Panc1 (cell line): ENCODE measurements at regions not wholly inside any gene's neighbourhood (a gene's known extent, or its start where the extent isn't known, plus 50 kb on each side); places are given as distances from the start of the nearest gene placed in this dataset.
A peak's percentile ranks its signal among the peaks of the same experiment; 100 is the strongest.

Experiments
- ATAC-seq: fragments of 200-7000 bp; cut with Tn5 transposase; 2 replicates; pipeline ENCODE4 v1.9.1; 2020; ENCODE audit warnings: mild to moderate bottlenecking, moderate library complexity
- BruUV-seq: library from RNA; stranded (reverse); fragments of 400-500 nt; replicated peaks from 2 replicates; lab custom pipeline; 2021; lab: Mats Ljungman, UMichigan
- CTCF ChIA-PET: fragments of 300-600 bp; sonication (Branson Sonifier 250); formaldehyde crosslinking; loops from one replicate; lab custom pipeline; 2022; ENCODE audit warnings: antibody characterized with exemption; lab: Charles Lee
- POLR2A ChIA-PET: fragments of 300-600 bp; sonication (Branson Sonifier 250); formaldehyde crosslinking; loops from one replicate; lab custom pipeline; 2022; ENCODE audit warnings: antibody characterized with exemption; lab: Charles Lee
- DNase-seq: peaks from one replicate; pipeline ENCODE4 v3.0.0-alpha.2; 2010; ENCODE audit warnings: low read depth, low spot score
- H3K27ac ChIP-seq: 2 replicates; pipeline ENCODE4 v1.5.1; 2011; ENCODE audit warnings: mild to moderate bottlenecking, low read length, inconsistent platforms
- H3K27me3 ChIP-seq: fragments of 200-500 bp; sonication (Bioruptor generic); 2 replicates; pipeline ENCODE4 v1.6.0; 2014; ENCODE audit warnings: low read length, inconsistent platforms; ENCODE audit not compliant: control insufficient read depth, insufficient read depth
- H3K36me3 ChIP-seq: fragments of 200-500 bp; sonication (Bioruptor generic); 2 replicates; pipeline ENCODE4 v1.5.1; 2014; ENCODE audit warnings: inconsistent platforms, mild to moderate bottlenecking, low read length, moderate library complexity; ENCODE audit not compliant: control insufficient read depth, insufficient read depth
- H3K4me1 ChIP-seq: 2 replicates; pipeline ENCODE4 v1.5.1; 2011; ENCODE audit warnings: inconsistent platforms, mild to moderate bottlenecking, low read length, moderate library complexity; ENCODE audit not compliant: control insufficient read depth, insufficient read depth
- H3K4me3 ChIP-seq, 2 experiments: 2 replicates each; pipeline ENCODE4 v1.5.1; 2011 to 2012; ENCODE audit warnings: low read depth in 2 of 2, low read length in 2 of 2, mild to moderate bottlenecking in 2 of 2, inconsistent platforms in 1 of 2, moderate library complexity in 1 of 2
- H3K9me3 ChIP-seq: fragments of 200-500 bp; sonication (Bioruptor generic); 2 replicates; pipeline ENCODE4 v1.5.1; 2014; ENCODE audit warnings: low read depth, mild to moderate bottlenecking, inconsistent platforms, low read length, moderate library complexity; ENCODE audit not compliant: control insufficient read depth, insufficient read depth
- POLR2AphosphoS5 ChIP-seq: IDR thresholded peaks from 2 replicates; pipeline ENCODE4 v1.6.1; 2012; ENCODE audit warnings: mild to moderate bottlenecking, low read depth, low read length, moderate library complexity
- SIN3A ChIP-seq: IDR thresholded peaks from 2 replicates; pipeline ENCODE4 v1.6.1; 2012; ENCODE audit warnings: low read depth, mild to moderate bottlenecking, low read length, moderate library complexity, borderline replicate concordance; ENCODE audit not compliant: insufficient read depth
- TCF7L2 ChIP-seq: IDR thresholded peaks from 2 replicates; pipeline ENCODE4 v1.6.1; 2011; ENCODE audit warnings: mild to moderate bottlenecking, low read depth, low read length, inconsistent platforms
- in situ Hi-C: cut with HindIII; loops from 2 replicates; pipeline ENCODE4 v1.10.0; 2016; ENCODE audit warnings: low sequenced_read_pairs, low pct_unique_long_range_greater_than_20kb
- intact Hi-C: fragments of 100-400 bp; cut with micrococcal nuclease; formaldehyde crosslinking; loops from one replicate; pipeline ENCODE4 v1.10.0; 2022; ENCODE audit not compliant: unreplicated experiment
- TF ChIP-seq, protein P1 (sequence below): fragments of 450-650 bp; IDR thresholded peaks from 2 replicates; pipeline ENCODE4 v1.5.1; 2017; ENCODE audit warnings: mild to moderate bottlenecking
- TF ChIP-seq, protein P2 (sequence below), 2 experiments: IDR thresholded peaks; 2 replicates each; pipeline ENCODE4 v1.6.1; 2011 to 2012; ENCODE audit warnings: low read depth in 2 of 2, control low read depth in 1 of 2, low read length in 1 of 2, mild to moderate bottlenecking in 1 of 2, moderate library complexity in 1 of 2; ENCODE audit not compliant: insufficient read depth in 1 of 2

DNA sequence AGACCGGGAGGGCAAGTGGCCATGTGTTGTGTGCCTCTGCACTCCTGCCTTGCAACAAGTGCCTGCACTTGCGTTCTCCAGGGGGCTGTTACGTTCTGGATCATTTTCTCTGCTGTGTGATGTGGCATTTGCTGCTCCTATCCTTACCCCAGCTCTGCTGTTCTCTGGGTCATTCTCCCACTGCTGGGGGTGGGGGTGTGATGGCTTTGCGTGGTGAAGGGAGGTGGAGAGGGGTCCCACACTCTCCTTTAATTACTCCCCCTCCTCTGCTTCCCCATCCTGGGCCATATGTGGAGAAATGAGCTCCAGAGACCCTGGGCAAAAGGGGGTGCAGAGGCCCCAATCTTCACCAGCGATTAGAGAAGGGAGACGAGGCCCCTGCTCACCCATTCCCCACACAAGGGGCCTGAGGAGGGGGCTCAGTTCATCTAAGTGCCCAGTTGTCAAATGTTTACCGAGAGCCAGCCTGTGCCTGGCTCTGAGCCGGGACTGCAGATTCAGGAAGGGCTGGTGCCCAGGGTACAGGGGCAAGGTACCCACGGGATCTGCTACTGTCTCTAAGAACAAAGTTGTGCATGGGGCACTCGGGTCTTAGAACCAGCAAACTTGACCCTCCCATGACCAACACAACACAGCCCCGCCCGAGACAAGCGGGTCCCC, 355.4 kb downstream of the PTPRU start:
- no peaks in the 10 kb centered on the region for H3K9me3 ChIP-seq
- CTCF ChIA-PET: no interaction called here
- H3K4me1 ChIP-seq: no peaks in the 10 kb centered on the region; the same call in 1 of the 2 replicates
- TF ChIP-seq, protein P1, sequence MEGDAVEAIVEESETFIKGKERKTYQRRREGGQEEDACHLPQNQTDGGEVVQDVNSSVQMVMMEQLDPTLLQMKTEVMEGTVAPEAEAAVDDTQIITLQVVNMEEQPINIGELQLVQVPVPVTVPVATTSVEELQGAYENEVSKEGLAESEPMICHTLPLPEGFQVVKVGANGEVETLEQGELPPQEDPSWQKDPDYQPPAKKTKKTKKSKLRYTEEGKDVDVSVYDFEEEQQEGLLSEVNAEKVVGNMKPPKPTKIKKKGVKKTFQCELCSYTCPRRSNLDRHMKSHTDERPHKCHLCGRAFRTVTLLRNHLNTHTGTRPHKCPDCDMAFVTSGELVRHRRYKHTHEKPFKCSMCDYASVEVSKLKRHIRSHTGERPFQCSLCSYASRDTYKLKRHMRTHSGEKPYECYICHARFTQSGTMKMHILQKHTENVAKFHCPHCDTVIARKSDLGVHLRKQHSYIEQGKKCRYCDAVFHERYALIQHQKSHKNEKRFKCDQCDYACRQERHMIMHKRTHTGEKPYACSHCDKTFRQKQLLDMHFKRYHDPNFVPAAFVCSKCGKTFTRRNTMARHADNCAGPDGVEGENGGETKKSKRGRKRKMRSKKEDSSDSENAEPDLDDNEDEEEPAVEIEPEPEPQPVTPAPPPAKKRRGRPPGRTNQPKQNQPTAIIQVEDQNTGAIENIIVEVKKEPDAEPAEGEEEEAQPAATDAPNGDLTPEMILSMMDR: no peak
- TF ChIP-seq POLR2AphosphoS5 (no peak), SIN3A (no peak), TCF7L2 (no peak)
- TF ChIP-seq, protein P2, sequence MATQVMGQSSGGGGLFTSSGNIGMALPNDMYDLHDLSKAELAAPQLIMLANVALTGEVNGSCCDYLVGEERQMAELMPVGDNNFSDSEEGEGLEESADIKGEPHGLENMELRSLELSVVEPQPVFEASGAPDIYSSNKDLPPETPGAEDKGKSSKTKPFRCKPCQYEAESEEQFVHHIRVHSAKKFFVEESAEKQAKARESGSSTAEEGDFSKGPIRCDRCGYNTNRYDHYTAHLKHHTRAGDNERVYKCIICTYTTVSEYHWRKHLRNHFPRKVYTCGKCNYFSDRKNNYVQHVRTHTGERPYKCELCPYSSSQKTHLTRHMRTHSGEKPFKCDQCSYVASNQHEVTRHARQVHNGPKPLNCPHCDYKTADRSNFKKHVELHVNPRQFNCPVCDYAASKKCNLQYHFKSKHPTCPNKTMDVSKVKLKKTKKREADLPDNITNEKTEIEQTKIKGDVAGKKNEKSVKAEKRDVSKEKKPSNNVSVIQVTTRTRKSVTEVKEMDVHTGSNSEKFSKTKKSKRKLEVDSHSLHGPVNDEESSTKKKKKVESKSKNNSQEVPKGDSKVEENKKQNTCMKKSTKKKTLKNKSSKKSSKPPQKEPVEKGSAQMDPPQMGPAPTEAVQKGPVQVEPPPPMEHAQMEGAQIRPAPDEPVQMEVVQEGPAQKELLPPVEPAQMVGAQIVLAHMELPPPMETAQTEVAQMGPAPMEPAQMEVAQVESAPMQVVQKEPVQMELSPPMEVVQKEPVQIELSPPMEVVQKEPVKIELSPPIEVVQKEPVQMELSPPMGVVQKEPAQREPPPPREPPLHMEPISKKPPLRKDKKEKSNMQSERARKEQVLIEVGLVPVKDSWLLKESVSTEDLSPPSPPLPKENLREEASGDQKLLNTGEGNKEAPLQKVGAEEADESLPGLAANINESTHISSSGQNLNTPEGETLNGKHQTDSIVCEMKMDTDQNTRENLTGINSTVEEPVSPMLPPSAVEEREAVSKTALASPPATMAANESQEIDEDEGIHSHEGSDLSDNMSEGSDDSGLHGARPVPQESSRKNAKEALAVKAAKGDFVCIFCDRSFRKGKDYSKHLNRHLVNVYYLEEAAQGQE (IDR thresholded peaks at IDR 0.05; ENCODE audit: insufficient read depth in 1 of 2, low read depth in 2 of 2, low read length in 1 of 2): no peak
- no peak overlapping the region for H3K27ac ChIP-seq
- POLR2A ChIA-PET: no interaction called here
- DNase-seq: no peak
- no peaks in the 10 kb centered on the region for H3K36me3 ChIP-seq
- ATAC-seq: no peak
- no peaks in the 10 kb centered on the region for H3K27me3 ChIP-seq
- no peak overlapping the region for H3K4me3 ChIP-seq
- intact Hi-C loops (no loop called here), in situ Hi-C loops (no loop called here)
- BruUV-seq: no TSS peak

DNA sequence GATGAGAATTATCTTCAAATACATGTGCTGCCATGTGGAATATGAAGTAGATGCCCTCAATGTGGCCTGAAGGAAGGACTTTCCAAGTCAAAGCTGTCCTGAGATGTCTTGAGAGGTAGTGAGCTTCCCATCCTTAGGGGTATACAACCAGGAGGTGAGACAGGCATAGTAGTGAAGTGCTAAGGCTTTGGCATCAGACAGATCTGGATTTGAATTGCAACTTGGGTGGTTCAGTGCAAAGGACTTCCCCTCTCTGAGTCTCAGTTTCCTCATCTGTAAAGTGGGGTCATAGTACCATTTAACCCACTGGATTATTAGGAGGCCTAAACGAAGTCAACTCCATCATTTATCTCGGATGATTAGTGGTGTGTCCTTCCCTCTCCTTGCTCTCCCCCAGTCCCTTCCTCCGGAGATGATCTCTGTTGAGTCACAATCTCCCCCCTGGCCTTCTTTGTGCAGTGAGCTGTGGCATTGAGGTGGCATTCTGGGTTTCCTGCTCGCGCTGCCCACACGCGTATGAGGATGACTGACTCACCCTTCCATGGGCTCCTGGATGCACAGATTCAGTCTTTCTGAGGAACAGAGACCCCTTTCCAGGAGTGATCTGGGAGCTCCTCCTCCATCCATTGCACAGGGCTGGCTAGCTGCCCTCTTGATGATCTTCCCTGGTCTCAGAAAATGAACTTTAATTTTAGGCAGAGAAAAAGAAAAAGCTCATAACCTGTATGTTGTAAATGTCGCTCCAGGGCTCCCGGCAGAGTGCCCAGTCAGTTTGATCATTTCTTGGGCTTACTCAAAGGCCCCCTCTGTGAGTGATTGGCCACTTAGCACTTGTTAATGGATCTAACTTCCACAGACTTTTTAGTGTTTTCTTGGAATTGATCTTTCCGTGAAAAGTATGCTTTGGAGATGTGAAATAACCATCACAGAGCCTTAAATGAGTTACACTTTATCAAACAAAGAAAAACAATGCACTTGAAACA, 354.6 kb downstream of the PTPRU start:
- in situ Hi-C loops: no loop called here
- DNase-seq: no peak

More for the DNA sequence above, 354.6 kb downstream of the PTPRU start:
- Histone ChIP-seq H3K4me1 (no peaks in the 10 kb centered on the region; the same call in 1 of the 2 replicates), H3K4me3 (no peak overlapping the region), H3K36me3 (no peaks in the 10 kb centered on the region), H3K27me3 (no peaks in the 10 kb centered on the region), H3K27ac (no peak overlapping the region), H3K9me3 (no peaks in the 10 kb centered on the region)
- peak; percentile 76 for ATAC-seq
- ChIA-PET POLR2A (no interaction called here), CTCF (no interaction called here)
- intact Hi-C loops: no loop called here
- TF ChIP-seq TCF7L2 (no peak), SIN3A (no peak), POLR2AphosphoS5 (no peak)
- TF ChIP-seq, protein P2 (IDR thresholded peaks at IDR 0.05; ENCODE audit: insufficient read depth in 1 of 2, low read depth in 2 of 2, low read length in 1 of 2): no peak
- TF ChIP-seq, protein P1: no peak
- BruUV-seq: no TSS peak
